ENCODE measurements at regions not wholly inside any gene's neighbourhood (a gene's known extent, or its start where the extent isn't known, plus 50 kb on each side); places are given as distances from the start of the nearest gene placed in this dataset.
"Not testable (repeated sequence)": the region's sequence is repeated elsewhere in the genome, so short reads cannot be mapped to it uniquely, and the experiment has no call there.

DNA sequence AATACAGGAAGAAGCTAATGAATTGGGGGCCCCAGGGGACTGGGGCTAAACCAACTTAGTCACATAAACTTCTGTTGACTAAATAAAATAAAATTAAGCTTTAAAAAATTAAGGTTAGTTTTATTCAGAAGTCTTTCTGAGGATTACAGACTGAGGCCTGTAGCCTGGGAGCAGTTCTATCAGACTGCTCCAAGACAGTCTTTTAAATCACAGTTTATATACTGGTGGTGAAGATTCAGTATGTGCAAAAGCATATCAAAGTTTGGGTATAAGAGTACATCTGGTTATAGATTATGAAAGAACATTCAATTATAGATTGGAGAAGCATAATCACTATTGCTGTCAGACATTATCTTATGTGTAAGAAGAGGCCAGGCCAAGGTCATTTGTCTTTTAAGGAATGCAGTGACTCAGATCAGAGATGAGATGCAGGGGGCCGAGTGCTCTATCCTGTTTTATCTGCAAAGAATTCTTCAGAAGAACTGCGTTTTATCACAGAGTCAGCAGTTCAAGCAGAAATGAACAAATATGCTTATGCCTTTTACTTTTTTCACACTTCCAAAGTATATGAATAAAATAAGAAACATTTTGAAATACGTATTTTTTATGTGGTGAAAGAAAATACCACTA lies 109.4 kb downstream of the PDHA2 start:
- Histone ChIP-seq H3K27ac (ENCODE audit: low read depth in 1 of 2, low read length in 2 of 2) (no peak overlapping the region), H3K4me1 (ENCODE audit: control insufficient read depth in 1 of 2, insufficient read depth in 2 of 2, low read length in 2 of 2) (no peaks in the 10 kb centered on the region), H3K79me2 (ENCODE audit: insufficient read depth, low read length) (no peaks in the 10 kb centered on the region), H4K20me1 (ENCODE audit: insufficient read depth, low read length) (no peaks in the 10 kb centered on the region), H3K27me3 (ENCODE audit: control insufficient read depth in 2 of 2, insufficient read depth in 2 of 2, low read length in 2 of 2) (no peaks in the 10 kb centered on the region), H3K36me3 (replicated peaks in 1 of 2; ENCODE audit: control insufficient read depth in 1 of 2, insufficient read depth in 2 of 2, low read length in 2 of 2) (no peaks in the 10 kb centered on the region), H3K9me3 (replicated peaks in 1 of 2; ENCODE audit: control insufficient read depth in 1 of 2, insufficient read depth in 1 of 2, low read length in 2 of 2) (peaks cover 4 to 13% of the 10 kb centered on the region in 2 donors), H3K4me2 (replicated peaks; ENCODE audit: extremely low read depth, low read length, poor library complexity, severe bottlenecking) (no peak overlapping the region), H3K4me3 (replicated peaks in 1 of 3; ENCODE audit: low read depth in 2 of 3, low read length in 3 of 3) (no peak overlapping the region), H3K9ac (ENCODE audit: insufficient read depth, low read length, poor library complexity, severe bottlenecking) (no peak overlapping the region), H2AFZ (ENCODE audit: insufficient read depth, low read depth, low read length, poor library complexity, severe bottlenecking) (no peak overlapping the region)
- Mint-ChIP-seq H3K27me3 (ENCODE audit: low read depth in 3 of 3) (peaks cover 0 to 2% (median 0%) of the 10 kb centered on the region in 3 donors), H3K9me3 (peaks cover 4 to 17% (median 13%) of the 10 kb centered on the region in 7 donors), H3K27ac (no peak overlapping the region), H3K4me1 (no peaks in the 10 kb centered on the region), H3K36me3 (no peaks in the 10 kb centered on the region), H3K4me3 (no peak overlapping the region)
- no peak for DNase-seq
- WGBS (ENCODE audit: insufficient coverage), result 100% methylated on average over 1 of the region's 3 CpGs
- intact Hi-C loops (cut with micrococcal nuclease), result no loop called here
- TF ChIP-seq, protein P1, sequence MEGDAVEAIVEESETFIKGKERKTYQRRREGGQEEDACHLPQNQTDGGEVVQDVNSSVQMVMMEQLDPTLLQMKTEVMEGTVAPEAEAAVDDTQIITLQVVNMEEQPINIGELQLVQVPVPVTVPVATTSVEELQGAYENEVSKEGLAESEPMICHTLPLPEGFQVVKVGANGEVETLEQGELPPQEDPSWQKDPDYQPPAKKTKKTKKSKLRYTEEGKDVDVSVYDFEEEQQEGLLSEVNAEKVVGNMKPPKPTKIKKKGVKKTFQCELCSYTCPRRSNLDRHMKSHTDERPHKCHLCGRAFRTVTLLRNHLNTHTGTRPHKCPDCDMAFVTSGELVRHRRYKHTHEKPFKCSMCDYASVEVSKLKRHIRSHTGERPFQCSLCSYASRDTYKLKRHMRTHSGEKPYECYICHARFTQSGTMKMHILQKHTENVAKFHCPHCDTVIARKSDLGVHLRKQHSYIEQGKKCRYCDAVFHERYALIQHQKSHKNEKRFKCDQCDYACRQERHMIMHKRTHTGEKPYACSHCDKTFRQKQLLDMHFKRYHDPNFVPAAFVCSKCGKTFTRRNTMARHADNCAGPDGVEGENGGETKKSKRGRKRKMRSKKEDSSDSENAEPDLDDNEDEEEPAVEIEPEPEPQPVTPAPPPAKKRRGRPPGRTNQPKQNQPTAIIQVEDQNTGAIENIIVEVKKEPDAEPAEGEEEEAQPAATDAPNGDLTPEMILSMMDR (IDR thresholded peaks at IDR 0.05), result no peak

DNA sequence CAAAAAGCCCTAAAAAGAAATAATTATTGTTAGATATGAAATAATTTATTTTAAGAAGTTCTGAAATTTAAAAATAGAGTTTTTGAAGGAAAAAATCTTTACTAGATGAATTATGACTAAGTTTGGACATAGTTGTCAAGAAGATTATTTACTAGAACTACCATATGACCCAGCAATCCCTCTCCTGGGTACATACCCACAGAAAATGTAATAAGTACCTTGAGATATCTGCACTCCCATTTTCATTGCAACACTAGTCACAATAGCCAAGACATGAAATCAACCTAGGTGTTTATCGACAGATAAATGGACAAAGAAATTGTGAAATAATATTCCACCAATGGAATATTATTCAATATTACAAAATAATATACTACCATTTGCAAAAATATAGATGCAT lies 109.9 kb downstream of the PDHA2 start:
- no peaks in the 10 kb centered on the region for H3K27me3 ChIP-seq (ENCODE audit: control insufficient read depth in 2 of 2, insufficient read depth in 2 of 2, low read length in 2 of 2)
- H3K79me2 ChIP-seq (ENCODE audit: insufficient read depth, low read length), result no peaks in the 10 kb centered on the region
- no peak overlapping the region for H3K4me3 ChIP-seq (replicated peaks in 1 of 3; ENCODE audit: low read depth in 2 of 3, low read length in 3 of 3)
- no peak overlapping the region for H3K27ac Mint-ChIP-seq
- no peaks in the 10 kb centered on the region for H3K4me1 ChIP-seq (ENCODE audit: control insufficient read depth in 1 of 2, insufficient read depth in 2 of 2, low read length in 2 of 2)
- TF ChIP-seq, protein P1 (IDR thresholded peaks at IDR 0.05), result no peak
- no peaks in the 10 kb centered on the region for H3K36me3 Mint-ChIP-seq
- H3K9ac ChIP-seq (ENCODE audit: insufficient read depth, low read length, poor library complexity, severe bottlenecking), result no peak overlapping the region
- no peaks in the 10 kb centered on the region for H3K36me3 ChIP-seq (replicated peaks in 1 of 2; ENCODE audit: control insufficient read depth in 1 of 2, insufficient read depth in 2 of 2, low read length in 2 of 2)
- intact Hi-C loops (cut with micrococcal nuclease), result no loop called here
- H3K4me2 ChIP-seq (replicated peaks; ENCODE audit: extremely low read depth, low read length, poor library complexity, severe bottlenecking), result no peak overlapping the region
- H3K27ac ChIP-seq (ENCODE audit: low read depth in 1 of 2, low read length in 2 of 2), result no peak overlapping the region
- peaks cover 4 to 18% (median 13%) of the 10 kb centered on the region in 7 donors for H3K9me3 Mint-ChIP-seq
- H3K4me1 Mint-ChIP-seq, result no peaks in the 10 kb centered on the region
- H3K9me3 ChIP-seq (replicated peaks in 1 of 2; ENCODE audit: control insufficient read depth in 1 of 2, insufficient read depth in 1 of 2, low read length in 2 of 2), result peaks cover 4 to 18% of the 10 kb centered on the region in 2 donors
- H3K27me3 Mint-ChIP-seq (ENCODE audit: low read depth in 3 of 3), result peaks cover 0 to 2% (median 0%) of the 10 kb centered on the region in 3 donors
- H4K20me1 ChIP-seq (ENCODE audit: insufficient read depth, low read length), result no peaks in the 10 kb centered on the region
- H2AFZ ChIP-seq (ENCODE audit: insufficient read depth, low read depth, low read length, poor library complexity, severe bottlenecking), result no peak overlapping the region
- DNase-seq, result no peak
- WGBS (ENCODE audit: insufficient coverage), result no CpG with 5 or more reads among the region's 1 CpG
- no peak overlapping the region for H3K4me3 Mint-ChIP-seq

DNA sequence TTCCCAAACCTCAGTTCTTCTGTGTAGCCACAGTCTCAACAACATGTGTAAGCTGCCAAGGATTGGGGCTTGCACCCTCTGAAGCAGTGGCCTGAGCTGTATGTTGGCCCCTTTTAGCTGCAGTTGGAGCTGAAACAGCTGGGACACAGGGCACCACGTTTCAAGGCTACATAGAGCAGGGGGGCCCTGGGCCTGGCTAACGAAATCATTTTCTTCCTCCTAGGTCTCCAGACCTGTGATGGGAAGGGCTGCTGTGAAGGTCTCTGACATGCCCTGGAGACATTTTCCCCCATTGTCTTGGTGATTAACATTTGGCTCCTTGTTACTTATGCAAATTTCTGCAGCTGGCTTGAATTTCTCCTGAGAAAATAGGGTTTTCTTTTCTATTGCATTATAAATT lies 112.6 kb downstream of the PDHA2 start:
- H3K27ac Mint-ChIP-seq; H3K27me3 ChIP-seq (ENCODE audit: control insufficient read depth in 2 of 2, insufficient read depth in 2 of 2, low read length in 2 of 2); H3K4me3 ChIP-seq (replicated peaks in 1 of 3; ENCODE audit: low read depth in 2 of 3, low read length in 3 of 3); H3K4me2 ChIP-seq (replicated peaks; ENCODE audit: extremely low read depth, low read length, poor library complexity, severe bottlenecking); DNase-seq; intact Hi-C loops (cut with micrococcal nuclease); H2AFZ ChIP-seq (ENCODE audit: insufficient read depth, low read depth, low read length, poor library complexity, severe bottlenecking); H3K36me3 ChIP-seq (replicated peaks in 1 of 2; ENCODE audit: control insufficient read depth in 1 of 2, insufficient read depth in 2 of 2, low read length in 2 of 2); H3K79me2 ChIP-seq (ENCODE audit: insufficient read depth, low read length); H3K4me1 Mint-ChIP-seq; H3K4me1 ChIP-seq (ENCODE audit: control insufficient read depth in 1 of 2, insufficient read depth in 2 of 2, low read length in 2 of 2); H3K4me3 Mint-ChIP-seq; H3K27ac ChIP-seq (ENCODE audit: low read depth in 1 of 2, low read length in 2 of 2); H3K9ac ChIP-seq (ENCODE audit: insufficient read depth, low read length, poor library complexity, severe bottlenecking); H3K36me3 Mint-ChIP-seq; H4K20me1 ChIP-seq (ENCODE audit: insufficient read depth, low read length); H3K27me3 Mint-ChIP-seq (ENCODE audit: low read depth in 3 of 3): not testable (repeated sequence)
- H3K9me3 ChIP-seq (replicated peaks in 1 of 2; ENCODE audit: control insufficient read depth in 1 of 2, insufficient read depth in 1 of 2, low read length in 2 of 2), result peaks cover 4 to 18% of the 10 kb centered on the region in 2 donors
- peaks cover 2 to 18% (median 12%) of the 10 kb centered on the region in 7 donors for H3K9me3 Mint-ChIP-seq
- WGBS (ENCODE audit: insufficient coverage), result no CpG with 5 or more reads among the region's 2 CpGs
